ENCODE measurements at regions not wholly inside any gene's neighbourhood (a gene's known extent, or its start where the extent isn't known, plus 50 kb on each side); places are given as distances from the start of the nearest gene placed in this dataset.

DNA sequence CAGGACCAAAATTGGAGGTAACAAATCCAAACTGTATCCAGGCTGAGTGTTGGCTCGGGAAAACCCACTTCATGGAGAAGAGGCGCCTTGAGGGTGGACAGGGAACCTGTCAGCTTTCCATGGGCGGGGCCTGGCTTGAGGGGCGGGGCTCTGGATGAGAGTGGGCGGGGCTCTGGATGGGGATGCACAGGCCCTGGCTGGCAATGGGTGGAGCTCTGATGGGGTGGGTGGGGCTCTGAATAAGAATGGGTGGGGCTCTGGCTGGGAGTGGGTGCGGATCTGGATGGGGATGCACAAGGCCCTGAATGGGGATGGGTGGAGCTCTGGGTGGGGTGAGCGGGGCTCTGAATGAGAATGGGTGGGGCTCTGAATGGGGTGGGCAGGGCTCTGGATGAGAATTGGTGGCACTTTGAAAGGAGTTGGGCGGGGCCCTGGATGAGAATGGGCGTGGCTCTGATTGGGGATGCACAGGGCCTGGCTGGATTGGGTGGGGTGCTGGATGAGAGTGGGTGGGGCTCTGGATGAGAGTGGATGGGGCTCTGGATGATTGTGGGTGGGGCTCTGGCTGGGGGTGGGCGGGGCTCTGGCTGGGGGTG, 96.6 kb upstream of the NPTX2 start:
- no peak overlapping the region for H3K27ac ChIP-seq (ENCODE audit: low read depth in 1 of 2, low read length in 1 of 2)
- H3K4me1 ChIP-seq (ENCODE audit: control insufficient read depth in 5 of 5, insufficient read depth in 5 of 5, low read length in 5 of 5), result no peaks in the 10 kb centered on the region
- no peaks in the 10 kb centered on the region for H3K36me3 ChIP-seq (ENCODE audit: control insufficient read depth in 4 of 4, insufficient read depth in 4 of 4, low read length in 4 of 4)
- ATAC-seq (ENCODE audit: insufficient read depth, low FRiP score) (no peak), DNase-seq (no peak)
- no peaks in the 10 kb centered on the region for H3K27me3 ChIP-seq (ENCODE audit: control insufficient read depth in 3 of 3, insufficient read depth in 3 of 3, low read length in 2 of 3)
- no peak overlapping the region for H3K9ac ChIP-seq (ENCODE audit: insufficient read depth in 1 of 2, low read length in 2 of 2)
- H3K4me3 ChIP-seq, result no peak overlapping the region
- TF ChIP-seq, protein P1, sequence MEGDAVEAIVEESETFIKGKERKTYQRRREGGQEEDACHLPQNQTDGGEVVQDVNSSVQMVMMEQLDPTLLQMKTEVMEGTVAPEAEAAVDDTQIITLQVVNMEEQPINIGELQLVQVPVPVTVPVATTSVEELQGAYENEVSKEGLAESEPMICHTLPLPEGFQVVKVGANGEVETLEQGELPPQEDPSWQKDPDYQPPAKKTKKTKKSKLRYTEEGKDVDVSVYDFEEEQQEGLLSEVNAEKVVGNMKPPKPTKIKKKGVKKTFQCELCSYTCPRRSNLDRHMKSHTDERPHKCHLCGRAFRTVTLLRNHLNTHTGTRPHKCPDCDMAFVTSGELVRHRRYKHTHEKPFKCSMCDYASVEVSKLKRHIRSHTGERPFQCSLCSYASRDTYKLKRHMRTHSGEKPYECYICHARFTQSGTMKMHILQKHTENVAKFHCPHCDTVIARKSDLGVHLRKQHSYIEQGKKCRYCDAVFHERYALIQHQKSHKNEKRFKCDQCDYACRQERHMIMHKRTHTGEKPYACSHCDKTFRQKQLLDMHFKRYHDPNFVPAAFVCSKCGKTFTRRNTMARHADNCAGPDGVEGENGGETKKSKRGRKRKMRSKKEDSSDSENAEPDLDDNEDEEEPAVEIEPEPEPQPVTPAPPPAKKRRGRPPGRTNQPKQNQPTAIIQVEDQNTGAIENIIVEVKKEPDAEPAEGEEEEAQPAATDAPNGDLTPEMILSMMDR (IDR thresholded peaks at IDR 0.05; ENCODE audit: control extremely low read depth, extremely low read depth), result no peak
- 86 to 87% methylated on average over 10 of the region's 10 CpGs for WGBS, 2 donors
- peaks cover 0 to 6% (median 1%) of the 10 kb centered on the region in 4 donors for H3K9me3 ChIP-seq (ENCODE audit: control insufficient read depth in 4 of 4, insufficient read depth in 3 of 4, low read length in 3 of 4)

- Histone ChIP-seq H3K27me3 (ENCODE audit: control insufficient read depth in 3 of 3, insufficient read depth in 3 of 3, low read length in 2 of 3) (no peaks in the 10 kb centered on the region), H3K9me3 (ENCODE audit: control insufficient read depth in 4 of 4, insufficient read depth in 3 of 4, low read length in 3 of 4) (peaks cover 0 to 9% (median 1%) of the 10 kb centered on the region in 4 donors), H3K36me3 (ENCODE audit: control insufficient read depth in 4 of 4, insufficient read depth in 4 of 4, low read length in 4 of 4) (no peaks in the 10 kb centered on the region), H3K4me3 (no peak overlapping the region), H3K4me1 (ENCODE audit: control insufficient read depth in 5 of 5, insufficient read depth in 5 of 5, low read length in 5 of 5) (no peaks in the 10 kb centered on the region), H3K27ac (ENCODE audit: low read depth in 1 of 2, low read length in 1 of 2) (no peak overlapping the region), H3K9ac (ENCODE audit: insufficient read depth in 1 of 2, low read length in 2 of 2) (no peak overlapping the region)
- ATAC-seq (ENCODE audit: insufficient read depth, low FRiP score) (no peak), DNase-seq (no peak)
- TF ChIP-seq, protein P1 (IDR thresholded peaks at IDR 0.05; ENCODE audit: control extremely low read depth, extremely low read depth), result no peak
- 78% methylated on average over 25 of the region's 25 CpGs for WGBS, 2 donors
These were observed 98.7 kb upstream of the NPTX2 start for GRCh38 chr7:98518159-98518947.

DNA sequence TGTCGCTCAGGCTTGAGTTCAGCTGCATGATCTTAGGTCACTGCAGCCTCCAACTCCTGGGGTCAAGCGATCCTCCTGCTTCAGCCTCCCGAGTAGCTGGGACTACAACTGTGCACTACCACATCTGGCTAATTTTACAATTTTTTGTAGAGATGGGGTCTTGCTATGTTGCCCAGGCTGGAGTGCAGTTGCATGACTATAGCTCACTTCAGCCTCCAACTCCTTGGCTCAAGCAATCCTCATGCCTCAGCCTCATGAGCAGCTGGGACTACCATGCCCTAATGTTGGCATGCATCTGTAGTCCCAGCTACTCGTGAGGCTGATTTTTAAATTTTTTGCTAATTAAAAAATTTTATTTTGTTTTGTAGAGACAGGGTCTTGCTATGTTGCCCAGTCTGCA, 101.9 kb upstream of the NPTX2 start:
- Histone ChIP-seq H3K4me1 (ENCODE audit: control insufficient read depth in 5 of 5, insufficient read depth in 5 of 5, low read length in 5 of 5) (no peaks in the 10 kb centered on the region), H3K9ac (ENCODE audit: insufficient read depth in 1 of 2, low read length in 2 of 2) (no peak overlapping the region), H3K4me3 (no peak overlapping the region), H3K27ac (ENCODE audit: low read depth in 1 of 2, low read length in 1 of 2) (no peak overlapping the region), H3K36me3 (ENCODE audit: control insufficient read depth in 4 of 4, insufficient read depth in 4 of 4, low read length in 4 of 4) (no peaks in the 10 kb centered on the region), H3K27me3 (ENCODE audit: control insufficient read depth in 3 of 3, insufficient read depth in 3 of 3, low read length in 2 of 3) (peaks cover 0 to 5% (median 4%) of the 10 kb centered on the region in 3 donors), H3K9me3 (ENCODE audit: control insufficient read depth in 4 of 4, insufficient read depth in 3 of 4, low read length in 3 of 4) (peaks cover 0 to 11% (median 0%) of the 10 kb centered on the region in 4 donors)
- WGBS, 2 donors, result 88 to 92% methylated on average over 4 of the region's 4 CpGs
- ATAC-seq (ENCODE audit: insufficient read depth, low FRiP score), result no peak
- no peak for DNase-seq
- TF ChIP-seq, protein P1 (IDR thresholded peaks at IDR 0.05; ENCODE audit: control extremely low read depth, extremely low read depth), result no peak
